DMS79 treated with DMSO at 0.1 percent for 48 hours (cell line): ENCODE measurements at regions not wholly inside any gene's neighbourhood (a gene's known extent, or its start where the extent isn't known, plus 50 kb on each side); places are given as distances from the start of the nearest gene placed in this dataset.

Experiments
- DNase-seq: peaks from one replicate; lab custom pipeline; 2025; lab: John Stamatoyannopoulos, UW

DNA sequence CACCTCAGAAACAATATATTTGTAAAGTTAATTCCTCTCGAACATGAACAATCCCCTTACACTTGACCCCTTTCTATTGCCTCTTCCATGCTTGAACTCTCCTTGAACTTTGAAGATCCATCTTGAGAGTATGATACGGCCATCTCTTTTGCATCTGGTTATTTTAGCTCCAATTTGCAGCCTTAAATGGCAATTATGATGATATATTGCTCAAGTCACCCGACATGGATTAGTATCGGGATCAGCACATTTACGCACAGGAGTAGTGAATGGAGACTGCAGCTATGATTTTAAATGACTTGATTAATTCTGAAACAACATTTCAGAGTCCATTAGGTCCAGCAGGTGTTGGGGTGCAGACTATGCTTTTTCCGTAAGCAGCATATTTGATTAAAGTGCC is 143.8 kb upstream of the PAQR3 start:
- DNase-seq: no peak

DNA sequence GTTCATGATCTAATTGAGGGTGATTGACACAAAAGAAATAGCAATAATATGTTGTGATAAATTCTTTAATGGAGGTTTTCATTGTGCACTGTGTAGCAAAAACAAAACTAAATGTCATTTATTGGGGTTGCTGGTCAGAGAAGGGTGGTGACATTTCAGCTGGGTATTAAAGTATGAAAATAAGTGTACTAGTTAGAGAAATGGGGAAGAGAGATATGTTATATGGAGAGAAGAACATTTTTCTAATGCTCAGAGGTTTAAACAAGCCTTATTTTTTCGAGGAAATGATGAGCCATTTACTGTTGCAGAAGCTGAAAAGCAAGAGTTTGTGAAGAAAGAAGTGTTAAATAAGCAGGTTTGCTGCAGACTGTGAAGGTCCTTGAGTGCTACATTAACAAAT is 142.7 kb upstream of the PAQR3 start:
- no peak for DNase-seq

DNA sequence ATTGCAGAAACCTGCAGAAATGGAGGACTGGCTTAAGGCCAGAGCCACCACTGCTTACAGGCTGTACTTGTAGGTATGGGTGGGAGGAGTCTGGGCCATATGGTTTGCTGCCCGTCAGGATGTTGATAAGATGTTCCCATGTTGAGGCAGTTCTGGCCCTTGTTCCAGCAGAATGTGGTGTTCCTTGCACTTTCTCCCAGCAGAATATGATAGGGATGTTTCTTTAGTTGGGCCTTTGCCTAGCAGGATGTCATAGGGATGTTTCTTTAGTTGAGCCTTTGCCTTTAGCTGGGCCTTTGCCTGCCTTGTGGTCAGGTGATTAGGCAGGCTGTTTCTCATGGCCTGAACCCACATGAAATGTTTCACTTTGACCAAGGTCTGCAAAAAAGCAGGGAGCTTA is 139.1 kb upstream of the PAQR3 start:
- DNase-seq: no peak

GRCh38 chr4:79074040-79074439 is 134.8 kb upstream of the PAQR3 start:
- DNase-seq: no peak

GRCh38 chr4:79073471-79073870 is 134.2 kb upstream of the PAQR3 start:
- DNase-seq: no peak

DNA sequence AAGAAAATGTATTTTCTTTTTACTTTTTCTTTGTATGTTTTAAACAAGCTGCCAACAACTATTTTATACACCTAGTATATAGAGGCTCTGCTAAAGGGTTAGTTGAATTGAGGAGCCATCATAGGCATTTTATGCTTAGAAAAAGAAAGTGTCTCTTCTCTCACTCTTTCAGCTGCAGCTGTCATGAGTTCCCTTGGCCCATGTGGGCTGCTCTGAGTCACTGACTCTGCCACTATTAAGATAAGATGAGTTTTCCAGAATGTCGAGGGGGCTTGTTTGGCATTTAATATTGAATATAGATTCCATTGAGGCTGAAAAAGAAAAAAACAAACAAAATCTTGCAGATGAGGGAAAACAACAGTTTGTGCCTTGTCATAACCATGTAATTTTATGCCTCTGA is 126.0 kb upstream of the PAQR3 start:
- no peak for DNase-seq

GRCh38 chr4:79064806-79065205 is 125.6 kb upstream of the PAQR3 start:
- DNase-seq: no peak

- DNase-seq: no peak
Measured at GRCh38 chr4:79059631-79060399, 120.6 kb upstream of the PAQR3 start.

GRCh38 chr4:79057772-79058171 is 118.5 kb upstream of the PAQR3 start:
- DNase-seq: no peak

GRCh38 chr4:79053754-79054153 is 114.5 kb upstream of the PAQR3 start:
- DNase-seq: no peak

- DNase-seq: peak; percentile 24
Measured at GRCh38 chr4:79050541-79050880, 111.3 kb upstream of the PAQR3 start.

GRCh38 chr4:79049840-79050540 is 110.8 kb upstream of the PAQR3 start:
- peak; percentile 28 for DNase-seq

GRCh38 chr4:79048878-79049277 is 109.6 kb upstream of the PAQR3 start:
- DNase-seq: no peak

DNA sequence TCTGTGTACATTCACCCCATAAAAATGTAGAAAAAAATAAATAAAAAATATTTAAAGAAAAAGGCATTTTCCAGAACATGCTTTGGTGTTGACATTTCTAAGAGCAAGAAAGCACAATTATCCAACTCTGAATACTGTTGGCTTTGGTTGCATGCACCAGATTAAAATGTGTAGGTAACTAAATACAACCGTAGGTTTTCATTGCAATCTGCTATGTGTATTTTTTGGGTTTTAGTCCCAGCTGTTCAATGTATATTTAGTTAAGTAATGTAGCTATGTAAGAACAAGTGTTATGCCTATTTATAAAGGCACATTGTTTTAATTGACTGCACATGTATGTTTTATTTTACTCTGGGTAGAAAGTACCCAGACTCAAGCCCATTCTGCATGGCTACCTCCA is 108.1 kb upstream of the PAQR3 start:
- no peak for DNase-seq

DNA sequence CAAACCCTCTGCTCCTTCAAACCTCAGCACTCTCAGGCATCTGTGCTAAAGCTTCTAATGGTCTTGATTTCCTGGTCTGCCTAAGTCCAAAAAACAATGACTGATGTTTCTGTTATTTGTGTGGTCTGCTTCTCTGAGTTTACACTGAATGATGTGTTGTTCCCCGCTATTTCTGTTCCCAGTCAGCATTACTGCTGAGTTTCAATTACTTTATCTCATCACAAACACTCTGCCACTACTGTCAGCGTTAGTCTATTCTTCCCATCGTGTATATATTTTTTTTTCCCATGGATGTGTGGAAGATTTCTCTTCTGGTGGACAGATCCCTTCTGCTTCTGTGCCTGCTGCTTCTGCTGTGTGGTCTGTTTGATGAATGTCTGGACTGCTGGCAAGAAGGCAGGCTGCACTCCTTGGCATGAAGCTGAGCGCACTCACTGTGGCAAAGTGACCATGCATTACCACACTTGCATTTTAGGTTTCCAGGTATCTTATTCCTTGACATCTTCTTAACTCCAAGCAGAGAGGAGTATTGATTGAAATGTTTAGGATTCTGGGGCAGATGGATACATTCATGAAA is 106.9 kb upstream of the PAQR3 start:
- no peak for DNase-seq

DNA sequence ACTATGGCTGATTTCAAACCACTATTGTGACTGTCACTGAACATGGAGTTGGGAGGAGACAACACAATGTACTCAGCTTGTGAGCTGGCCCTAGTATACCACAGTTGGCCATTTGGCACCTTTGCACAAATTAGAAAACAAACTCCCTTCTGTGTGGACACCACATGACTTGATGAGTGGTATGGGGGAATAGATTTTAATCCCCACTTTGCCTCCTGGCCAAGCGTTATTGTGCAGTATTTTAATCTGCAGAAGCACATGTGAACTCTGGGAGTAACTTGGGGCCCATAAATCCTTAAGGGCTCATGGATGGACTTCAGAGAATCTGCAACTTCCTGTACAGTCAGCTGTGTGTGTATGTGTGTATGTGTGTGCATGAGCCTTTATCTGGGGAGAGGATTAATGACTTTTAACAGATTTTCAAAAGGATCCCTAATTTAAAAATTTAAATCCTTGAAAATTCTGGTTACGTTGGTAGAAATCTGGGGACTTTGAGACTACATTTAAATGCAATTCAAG is 105.0 kb upstream of the PAQR3 start:
- DNase-seq: no peak

GRCh38 chr4:79043138-79043537 is 103.9 kb upstream of the PAQR3 start:
- no peak for DNase-seq

DNA sequence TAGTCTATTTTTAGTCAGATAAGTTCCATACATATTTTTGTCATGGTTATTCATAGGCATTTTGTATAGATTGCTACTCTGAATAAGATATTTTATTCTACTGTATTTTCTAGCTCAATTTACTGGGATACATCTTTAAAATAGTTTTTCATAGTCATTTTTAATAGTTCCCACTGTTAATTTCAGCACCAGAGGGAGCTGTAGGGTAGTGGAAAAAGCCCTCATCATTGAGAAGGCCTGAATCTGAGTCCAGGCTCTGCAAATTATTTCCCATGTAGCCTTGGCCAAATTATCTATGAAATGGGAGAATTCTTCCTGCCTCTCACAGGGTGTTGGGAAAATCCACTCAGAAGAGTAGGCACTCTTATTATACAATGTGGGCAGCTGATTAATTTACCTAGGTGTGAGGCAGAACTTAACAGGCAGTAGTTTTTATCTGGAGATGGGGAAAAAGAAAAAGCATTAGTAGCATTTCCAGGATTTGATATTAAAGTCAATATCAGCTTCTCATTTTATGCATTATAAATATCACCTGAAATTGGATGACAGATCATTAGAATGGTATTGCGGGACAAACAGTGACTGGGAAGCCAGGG is 102.9 kb upstream of the PAQR3 start:
- no peak for DNase-seq

- DNase-seq: no peak
Measured at GRCh38 chr4:79034544-79034943, 95.3 kb upstream of the PAQR3 start.

- no peak for DNase-seq
Measured at GRCh38 chr4:79030973-79031372, 91.7 kb upstream of the PAQR3 start.

DNA sequence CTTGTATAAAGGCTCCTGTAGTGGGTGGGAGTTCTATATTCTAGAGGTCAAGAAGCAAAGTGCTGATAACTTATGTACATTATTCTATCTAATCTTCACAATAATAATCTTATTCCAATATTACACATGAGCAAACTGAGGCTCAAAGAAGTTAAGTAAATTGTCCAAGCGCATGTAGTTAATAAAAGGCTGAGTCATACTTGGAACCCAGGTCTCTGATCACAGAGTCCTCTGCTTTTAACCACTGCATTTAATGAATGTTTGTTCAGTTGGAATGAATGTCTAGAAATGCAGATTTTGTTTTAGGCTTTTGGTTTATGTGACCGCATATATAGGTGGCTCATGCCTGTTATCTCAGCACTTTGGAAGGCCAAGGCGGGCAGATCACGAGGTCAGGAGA is 88.4 kb upstream of the PAQR3 start:
- DNase-seq: no peak

GRCh38 chr4:79025170-79025569 is 85.9 kb upstream of the PAQR3 start:
- no peak for DNase-seq
